ENCODE measurements at regions not wholly inside any gene's neighbourhood (a gene's known extent, or its start where the extent isn't known, plus 50 kb on each side); places are given as distances from the start of the nearest gene placed in this dataset.

- no peak overlapping the region for H3K27ac ChIP-seq (ENCODE audit: low read depth, low read length, poor library complexity, severe bottlenecking)
- intact Hi-C loops (cut with micrococcal nuclease; ENCODE audit: unreplicated experiment), result no loop called here
- H3K9me3 ChIP-seq (ENCODE audit: low read depth, low read length, poor library complexity, severe bottlenecking), result no peaks in the 10 kb centered on the region
- no peaks in the 10 kb centered on the region for H3K36me3 ChIP-seq (ENCODE audit: insufficient read depth, low read length, poor library complexity, severe bottlenecking)
- no peaks in the 10 kb centered on the region for H3K4me1 ChIP-seq (ENCODE audit: insufficient read depth, low read length, poor library complexity, severe bottlenecking)
- no peak overlapping the region for H3K4me3 ChIP-seq (ENCODE audit: low read depth, low read length, poor library complexity, severe bottlenecking)
- BruUV-seq (replicated peaks), result no TSS peak
- CTCF ChIA-PET, result no interaction called here
- POLR2A ChIA-PET (ENCODE audit: low non-redundant PET), result no interaction called here
- TF ChIP-seq CTCF (conservative IDR thresholded peaks at IDR 0.05; ENCODE audit: low read depth, low read length) (no peak), EZH2 (IDR thresholded peaks at IDR 0.05; ENCODE audit: borderline replicate concordance, low read depth, low read length, poor library complexity, severe bottlenecking) (no peak)
- no peak for DNase-seq (ENCODE audit: low spot score)
- no peaks in the 10 kb centered on the region for H3K27me3 ChIP-seq (replicated peaks; ENCODE audit: insufficient read depth, low read depth, low read length, poor library complexity)
These were observed 103.7 kb upstream of the ANKRD1 start for GRCh38 chr10:91024541-91024940.

- Histone ChIP-seq H3K9me3 (ENCODE audit: low read depth, low read length, poor library complexity, severe bottlenecking) (no peaks in the 10 kb centered on the region), H3K27me3 (replicated peaks; ENCODE audit: insufficient read depth, low read depth, low read length, poor library complexity) (no peaks in the 10 kb centered on the region), H3K36me3 (ENCODE audit: insufficient read depth, low read length, poor library complexity, severe bottlenecking) (no peaks in the 10 kb centered on the region), H3K4me1 (ENCODE audit: insufficient read depth, low read length, poor library complexity, severe bottlenecking) (peaks cover 15% of the 10 kb centered on the region), H3K27ac (ENCODE audit: low read depth, low read length, poor library complexity, severe bottlenecking) (no peak overlapping the region), H3K4me3 (ENCODE audit: low read depth, low read length, poor library complexity, severe bottlenecking) (no peak overlapping the region)
- BruUV-seq (replicated peaks), result no TSS peak
- DNase-seq (ENCODE audit: low spot score), result no peak
- intact Hi-C loops (cut with micrococcal nuclease; ENCODE audit: unreplicated experiment), result no loop called here
- TF ChIP-seq CTCF (conservative IDR thresholded peaks at IDR 0.05; ENCODE audit: low read depth, low read length) (no peak), EZH2 (IDR thresholded peaks at IDR 0.05; ENCODE audit: borderline replicate concordance, low read depth, low read length, poor library complexity, severe bottlenecking) (no peak)
- ChIA-PET POLR2A (ENCODE audit: low non-redundant PET) (no interaction called here), CTCF (no interaction called here)
These were observed 111.8 kb upstream of the ANKRD1 start for GRCh38 chr10:91032611-91033206.

GRCh38 chr10:91033324-91033950 lies 112.5 kb upstream of the ANKRD1 start:
- H3K27me3 ChIP-seq (replicated peaks; ENCODE audit: insufficient read depth, low read depth, low read length, poor library complexity), result no peaks in the 10 kb centered on the region
- POLR2A ChIA-PET (ENCODE audit: low non-redundant PET), result no interaction called here
- no peak overlapping the region for H3K27ac ChIP-seq (ENCODE audit: low read depth, low read length, poor library complexity, severe bottlenecking)
- H3K4me1 ChIP-seq (ENCODE audit: insufficient read depth, low read length, poor library complexity, severe bottlenecking), result peaks cover 15% of the 10 kb centered on the region
- BruUV-seq (replicated peaks), result no TSS peak
- DNase-seq (ENCODE audit: low spot score), result no peak
- H3K36me3 ChIP-seq (ENCODE audit: insufficient read depth, low read length, poor library complexity, severe bottlenecking), result no peaks in the 10 kb centered on the region
- H3K4me3 ChIP-seq (ENCODE audit: low read depth, low read length, poor library complexity, severe bottlenecking), result no peak overlapping the region
- CTCF ChIA-PET, result no interaction called here
- H3K9me3 ChIP-seq (ENCODE audit: low read depth, low read length, poor library complexity, severe bottlenecking), result no peaks in the 10 kb centered on the region
- intact Hi-C loops (cut with micrococcal nuclease; ENCODE audit: unreplicated experiment), result no loop called here
- TF ChIP-seq EZH2 (IDR thresholded peaks at IDR 0.05; ENCODE audit: borderline replicate concordance, low read depth, low read length, poor library complexity, severe bottlenecking) (no peak), CTCF (conservative IDR thresholded peaks at IDR 0.05; ENCODE audit: low read depth, low read length) (no peak)

Measured in A673 (cell line).